ENCODE measurements at regions not wholly inside any gene's neighbourhood (a gene's known extent, or its start where the extent isn't known, plus 50 kb on each side); places are given as distances from the start of the nearest gene placed in this dataset.

GRCh38 chr12:41652981-41653380 is 464.9 kb downstream of the PDZRN4 start:
- TF ChIP-seq CTCF (IDR thresholded peaks at IDR 0.05; ENCODE audit: poor library complexity, severe bottlenecking), result no peak
- TF ChIP-seq MXI1 (conservative IDR thresholded peaks at IDR 0.05; ENCODE audit: poor library complexity, severe bottlenecking), result no peak
- no peak for TF ChIP-seq REST (IDR thresholded peaks at IDR 0.05; ENCODE audit: borderline replicate concordance)
- TF ChIP-seq TAF1 (IDR thresholded peaks at IDR 0.05; ENCODE audit: low read depth), result no peak
- TF ChIP-seq EZH2 (IDR thresholded peaks at IDR 0.05; ENCODE audit: borderline replicate concordance, insufficient read depth, low read length, poor library complexity, severe bottlenecking), result no peak
- TF ChIP-seq POLR2AphosphoS5 (IDR thresholded peaks at IDR 0.05), result no peak
- TF ChIP-seq EP300 (conservative IDR thresholded peaks at IDR 0.05; ENCODE audit: poor library complexity, severe bottlenecking), result no peak

All from neural cell (in vitro differentiated cells).